AG08395 (cell line): ENCODE measurements at regions not wholly inside any gene's neighbourhood (a gene's known extent, or its start where the extent isn't known, plus 50 kb on each side); places are given as distances from the start of the nearest gene placed in this dataset.
"Not testable (repeated sequence)": the region's sequence is repeated elsewhere in the genome, so short reads cannot be mapped to it uniquely, and the experiment has no call there.

Experiments
- DNase-seq: peaks from one replicate; pipeline ENCODE4 v3.0.0; 2012; ENCODE audit warnings: mixed read lengths, low spot score

- DNase-seq = no peak
Measured at GRCh38 chr11:15300341-15300740, 185.6 kb downstream of the INSC start.

GRCh38 chr11:15307619-15308024 lies 192.9 kb downstream of the INSC start:
- no peak for DNase-seq

- no peak for DNase-seq
Measured at GRCh38 chr11:15308840-15309239, 194.1 kb downstream of the INSC start.

GRCh38 chr11:15309296-15309695 lies 194.6 kb downstream of the INSC start:
- no peak for DNase-seq

GRCh38 chr11:15313862-15314261 lies 199.1 kb downstream of the INSC start:
- no peak for DNase-seq

- no peak for DNase-seq
Measured at GRCh38 chr11:15318814-15319213, 204.1 kb downstream of the INSC start.

GRCh38 chr11:15326520-15326919 lies 211.8 kb downstream of the INSC start:
- no peak for DNase-seq

GRCh38 chr11:15327786-15328231 lies 213.1 kb downstream of the INSC start:
- no peak for DNase-seq

- DNase-seq = no peak
Measured at GRCh38 chr11:15333407-15333806, 218.7 kb downstream of the INSC start.

- no peak for DNase-seq
Measured at GRCh38 chr11:15334766-15335165, 220.0 kb downstream of the INSC start.

GRCh38 chr11:15336021-15336420 lies 221.3 kb downstream of the INSC start:
- DNase-seq = no peak

GRCh38 chr11:15339302-15339701 lies 224.6 kb downstream of the INSC start:
- no peak for DNase-seq

- DNase-seq = no peak
Measured at GRCh38 chr11:15341587-15341986, 226.9 kb downstream of the INSC start.

- DNase-seq = no peak
Measured at GRCh38 chr11:15342163-15342562, 227.4 kb downstream of the INSC start.

- no peak for DNase-seq
Measured at GRCh38 chr11:15346907-15347306, 232.2 kb downstream of the INSC start.

- no peak for DNase-seq
Measured at GRCh38 chr11:15347969-15348734, 233.4 kb downstream of the INSC start.

- DNase-seq = no peak
Measured at GRCh38 chr11:15349413-15349812, 234.7 kb downstream of the INSC start.

- no peak for DNase-seq
Measured at GRCh38 chr11:15361316-15361715, 246.6 kb downstream of the INSC start.

- DNase-seq = not testable (repeated sequence)
Measured at GRCh38 chr11:15365286-15365685, 250.6 kb downstream of the INSC start.

GRCh38 chr11:15367695-15368094 lies 253.0 kb downstream of the INSC start:
- DNase-seq = no peak

- no peak for DNase-seq
Measured at GRCh38 chr11:15370495-15371147, 255.9 kb downstream of the INSC start.

- no peak for DNase-seq
Measured at GRCh38 chr11:15371533-15371932, 256.8 kb downstream of the INSC start.

GRCh38 chr11:15374418-15374817 lies 259.7 kb downstream of the INSC start:
- no peak for DNase-seq

GRCh38 chr11:15378941-15379340 lies 264.2 kb downstream of the INSC start:
- DNase-seq = no peak
